Keratinocyte (primary cell): ENCODE measurements at regions not wholly inside any gene's neighbourhood (a gene's known extent, or its start where the extent isn't known, plus 50 kb on each side); places are given as distances from the start of the nearest gene placed in this dataset.

Experiments used
- CTCF ChIP-seq, 3 experiments: IDR thresholded peaks in 1 of 3; conservative IDR thresholded peaks in 1 of 3; optimal IDR thresholded peaks in 1 of 3; 2 replicates in 2 of 3; 3 replicates in 1 of 3; pipeline versions ENCODE3 to v1.5.1; 2011; ENCODE audit warnings: low read length in 3 of 3, mild to moderate bottlenecking in 3 of 3, moderate library complexity in 2 of 3, control low read depth in 1 of 3, inconsistent platforms in 1 of 3; ENCODE audit not compliant: insufficient read depth in 2 of 3; ENCODE audit errors: extremely low read depth in 1 of 3
- EZH2 ChIP-seq: IDR thresholded peaks from one replicate; pipeline ENCODE4 v1.6.1; 2012; ENCODE audit warnings: inconsistent platforms, mild to moderate bottlenecking, low read length, moderate library complexity

GRCh38 chr22:49636649-49637048, 191.0 kb downstream of the BRD1 start:
- TF ChIP-seq CTCF (optimal IDR thresholded peaks at IDR 0.05 in 1 of 3, IDR thresholded peaks at IDR 0.05 in 1 of 3, conservative IDR thresholded peaks at IDR 0.05 in 1 of 3; ENCODE audit: extremely low read depth in 1 of 3, insufficient read depth in 2 of 3, low read length in 3 of 3), result no peak
- no peak for TF ChIP-seq EZH2
